ENCODE measurements at regions not wholly inside any gene's neighbourhood (a gene's known extent, or its start where the extent isn't known, plus 50 kb on each side); places are given as distances from the start of the nearest gene placed in this dataset.

DNA sequence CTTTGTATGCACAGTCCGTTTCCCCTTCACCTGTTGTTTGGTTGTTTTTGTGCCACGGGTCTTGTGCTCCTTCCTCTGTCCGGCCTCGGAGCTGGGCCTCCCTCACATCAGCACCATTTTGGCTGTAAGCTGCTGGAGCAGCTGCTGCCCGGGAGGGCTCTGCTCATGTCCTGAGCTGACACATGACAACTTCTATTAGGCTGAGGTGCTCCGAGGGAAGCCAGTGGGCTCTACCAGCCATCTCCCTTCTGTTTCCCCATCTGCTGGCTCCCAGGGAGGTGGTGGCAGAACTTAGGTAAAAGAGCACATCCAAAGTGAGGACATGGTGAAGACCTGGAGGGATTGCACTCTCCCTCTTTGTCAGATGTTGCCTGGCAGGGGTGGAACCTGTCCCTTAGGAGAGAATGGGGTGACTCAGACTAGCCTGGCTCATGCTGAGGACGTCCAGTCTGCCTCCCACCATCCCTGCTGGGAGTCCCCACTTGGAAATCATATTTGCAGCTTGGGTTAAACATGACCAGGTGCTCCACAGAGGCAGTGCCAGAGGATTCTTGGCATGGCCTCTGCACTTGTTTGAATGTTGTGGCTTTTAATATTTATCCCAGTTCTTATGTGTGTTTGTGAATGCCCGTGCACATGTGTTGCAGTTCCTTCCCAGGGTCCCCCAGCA, 49.8 kb upstream of the TNP1 start:
- Histone ChIP-seq H4K20me1 (ENCODE audit: insufficient read depth, low read length) (no peaks in the 10 kb centered on the region), H3K79me2 (ENCODE audit: insufficient read depth, low read length) (no peaks in the 10 kb centered on the region), H3K4me2 (ENCODE audit: insufficient read depth, low read length) (no peak overlapping the region), H3K27me3 (ENCODE audit: insufficient read depth, low read length, poor library complexity) (peaks cover 6% of the 10 kb centered on the region), H3K4me3 (ENCODE audit: low read depth in 1 of 2, low read length in 2 of 2) (no peak overlapping the region), H2AFZ (ENCODE audit: low read depth, low read length) (no peak overlapping the region), H3K36me3 (ENCODE audit: insufficient read depth, low read length) (no peaks in the 10 kb centered on the region), H3K4me1 (ENCODE audit: insufficient read depth, low read length) (no peaks in the 10 kb centered on the region), H3K9me3 (ENCODE audit: insufficient read depth, low read length, severe bottlenecking) (no peaks in the 10 kb centered on the region), H3K27ac (ENCODE audit: low read length) (no peak overlapping the region), H3K9ac (ENCODE audit: low read depth, low read length) (no peak overlapping the region)
- no peak for DNase-seq
- no peak for ATAC-seq (ENCODE audit: insufficient read depth, low read depth)
- no peak for TF ChIP-seq EZH2 (IDR thresholded peaks at IDR 0.05; ENCODE audit: borderline replicate concordance, low read depth, low read length, severe bottlenecking)
- TF ChIP-seq, protein P1, sequence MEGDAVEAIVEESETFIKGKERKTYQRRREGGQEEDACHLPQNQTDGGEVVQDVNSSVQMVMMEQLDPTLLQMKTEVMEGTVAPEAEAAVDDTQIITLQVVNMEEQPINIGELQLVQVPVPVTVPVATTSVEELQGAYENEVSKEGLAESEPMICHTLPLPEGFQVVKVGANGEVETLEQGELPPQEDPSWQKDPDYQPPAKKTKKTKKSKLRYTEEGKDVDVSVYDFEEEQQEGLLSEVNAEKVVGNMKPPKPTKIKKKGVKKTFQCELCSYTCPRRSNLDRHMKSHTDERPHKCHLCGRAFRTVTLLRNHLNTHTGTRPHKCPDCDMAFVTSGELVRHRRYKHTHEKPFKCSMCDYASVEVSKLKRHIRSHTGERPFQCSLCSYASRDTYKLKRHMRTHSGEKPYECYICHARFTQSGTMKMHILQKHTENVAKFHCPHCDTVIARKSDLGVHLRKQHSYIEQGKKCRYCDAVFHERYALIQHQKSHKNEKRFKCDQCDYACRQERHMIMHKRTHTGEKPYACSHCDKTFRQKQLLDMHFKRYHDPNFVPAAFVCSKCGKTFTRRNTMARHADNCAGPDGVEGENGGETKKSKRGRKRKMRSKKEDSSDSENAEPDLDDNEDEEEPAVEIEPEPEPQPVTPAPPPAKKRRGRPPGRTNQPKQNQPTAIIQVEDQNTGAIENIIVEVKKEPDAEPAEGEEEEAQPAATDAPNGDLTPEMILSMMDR (IDR thresholded peaks at IDR 0.05; ENCODE audit: borderline replicate concordance, extremely low read depth, low read length, poor library complexity, severe bottlenecking) = no peak
